ES-I3 (cell line): ENCODE measurements at regions not wholly inside any gene's neighbourhood (a gene's known extent, or its start where the extent isn't known, plus 50 kb on each side); places are given as distances from the start of the nearest gene placed in this dataset.
"Not testable (repeated sequence)": the region's sequence is repeated elsewhere in the genome, so short reads cannot be mapped to it uniquely, and the experiment has no call there.

Experiments used
- H3K36me3 ChIP-seq: 2 replicates; pipeline ENCODE4 v1.6.1; 2013; ENCODE audit warnings: mild to moderate bottlenecking, low read length, control low read depth, moderate library complexity; ENCODE audit not compliant: insufficient read depth
- H3K4me1 ChIP-seq: 2 replicates; pipeline ENCODE4 v1.6.1; 2013; ENCODE audit warnings: mild to moderate bottlenecking, control low read depth, low read length; ENCODE audit not compliant: insufficient read depth
- H3K9ac ChIP-seq: 2 replicates; pipeline ENCODE4 v1.6.1; 2013; ENCODE audit warnings: low read depth, mild to moderate bottlenecking, low read length, moderate library complexity
- H3K9me3 ChIP-seq: 2 replicates; pipeline ENCODE4 v1.6.1; 2013; ENCODE audit warnings: mild to moderate bottlenecking, low read length, moderate library complexity; ENCODE audit not compliant: control insufficient read depth, insufficient read depth

- Histone ChIP-seq H3K9me3 (peaks cover 15% of the 10 kb centered on the region; the same call in 1 of the 2 replicates), H3K9ac (no peak overlapping the region), H3K36me3 (no peaks in the 10 kb centered on the region)
Observed at GRCh38 chr5:28666110-28666509, 1627.7 kb upstream of the CDH9 start.

GRCh38 chr5:28648108-28648507 is 1609.7 kb upstream of the CDH9 start:
- Histone ChIP-seq H3K36me3 (no peaks in the 10 kb centered on the region), H3K4me1 (no peaks in the 10 kb centered on the region), H3K9me3 (no peaks in the 10 kb centered on the region), H3K9ac (no peak overlapping the region)

More at GRCh38 chr5:28666110-28666509, 1627.7 kb upstream of the CDH9 start:
- no peaks in the 10 kb centered on the region for H3K4me1 ChIP-seq

- Histone ChIP-seq H3K9me3 (no peaks in the 10 kb centered on the region), H3K4me1 (no peaks in the 10 kb centered on the region), H3K9ac (no peak overlapping the region), H3K36me3 (no peaks in the 10 kb centered on the region)
Observed at GRCh38 chr5:28632607-28633006, 1594.2 kb upstream of the CDH9 start.

GRCh38 chr5:28603869-28604268 is 1565.5 kb upstream of the CDH9 start:
- Histone ChIP-seq H3K36me3 (no peaks in the 10 kb centered on the region), H3K9me3 (no peaks in the 10 kb centered on the region), H3K4me1 (no peaks in the 10 kb centered on the region), H3K9ac (no peak overlapping the region)

GRCh38 chr5:28602429-28602828 is 1564.0 kb upstream of the CDH9 start:
- no peak overlapping the region for H3K9ac ChIP-seq
- no peaks in the 10 kb centered on the region for H3K36me3 ChIP-seq
- no peaks in the 10 kb centered on the region for H3K4me1 ChIP-seq
- H3K9me3 ChIP-seq = no peaks in the 10 kb centered on the region

GRCh38 chr5:28596707-28597106 is 1558.3 kb upstream of the CDH9 start:
- H3K36me3 ChIP-seq, H3K4me1 ChIP-seq, H3K9ac ChIP-seq, H3K9me3 ChIP-seq: not testable (repeated sequence)

GRCh38 chr5:28580616-28581015 is 1542.2 kb upstream of the CDH9 start:
- Histone ChIP-seq H3K36me3 (no peaks in the 10 kb centered on the region), H3K4me1 (no peaks in the 10 kb centered on the region), H3K9me3 (no peaks in the 10 kb centered on the region), H3K9ac (no peak overlapping the region)

GRCh38 chr5:28576022-28576421 is 1537.6 kb upstream of the CDH9 start:
- H3K9me3 ChIP-seq = no peaks in the 10 kb centered on the region
- no peak overlapping the region for H3K9ac ChIP-seq
- H3K36me3 ChIP-seq = no peaks in the 10 kb centered on the region
- H3K4me1 ChIP-seq = no peaks in the 10 kb centered on the region

- H3K9me3 ChIP-seq = no peaks in the 10 kb centered on the region
- no peak overlapping the region for H3K9ac ChIP-seq
- H3K4me1 ChIP-seq = no peaks in the 10 kb centered on the region
- H3K36me3 ChIP-seq = no peaks in the 10 kb centered on the region
Observed at GRCh38 chr5:28575368-28575767, 1537.0 kb upstream of the CDH9 start.

GRCh38 chr5:28574606-28575005 is 1536.2 kb upstream of the CDH9 start:
- Histone ChIP-seq H3K4me1 (no peaks in the 10 kb centered on the region), H3K36me3 (no peaks in the 10 kb centered on the region), H3K9me3 (no peaks in the 10 kb centered on the region)

GRCh38 chr5:28567048-28567447 is 1528.7 kb upstream of the CDH9 start:
- no peaks in the 10 kb centered on the region for H3K9me3 ChIP-seq
- H3K36me3 ChIP-seq = no peaks in the 10 kb centered on the region
- H3K4me1 ChIP-seq = no peaks in the 10 kb centered on the region
- no peak overlapping the region for H3K9ac ChIP-seq

More at GRCh38 chr5:28574606-28575005, 1536.2 kb upstream of the CDH9 start:
- no peak overlapping the region for H3K9ac ChIP-seq

- no peak overlapping the region for H3K9ac ChIP-seq
- no peaks in the 10 kb centered on the region for H3K9me3 ChIP-seq
- no peaks in the 10 kb centered on the region for H3K36me3 ChIP-seq
- no peaks in the 10 kb centered on the region for H3K4me1 ChIP-seq
Observed at GRCh38 chr5:28561522-28561921, 1523.1 kb upstream of the CDH9 start.

GRCh38 chr5:28558196-28558595 is 1519.8 kb upstream of the CDH9 start:
- Histone ChIP-seq H3K4me1 (no peaks in the 10 kb centered on the region), H3K36me3 (no peaks in the 10 kb centered on the region), H3K9ac (no peak overlapping the region), H3K9me3 (no peaks in the 10 kb centered on the region)

GRCh38 chr5:28557114-28557513 is 1518.7 kb upstream of the CDH9 start:
- Histone ChIP-seq H3K9me3 (no peaks in the 10 kb centered on the region), H3K4me1 (no peaks in the 10 kb centered on the region), H3K36me3 (no peaks in the 10 kb centered on the region), H3K9ac (no peak overlapping the region)

GRCh38 chr5:28549588-28549987 is 1511.2 kb upstream of the CDH9 start:
- Histone ChIP-seq H3K4me1 (no peaks in the 10 kb centered on the region), H3K9ac (no peak overlapping the region), H3K36me3 (no peaks in the 10 kb centered on the region), H3K9me3 (no peaks in the 10 kb centered on the region)

- H3K9ac ChIP-seq = no peak overlapping the region
- no peaks in the 10 kb centered on the region for H3K36me3 ChIP-seq
- no peaks in the 10 kb centered on the region for H3K4me1 ChIP-seq
- no peaks in the 10 kb centered on the region for H3K9me3 ChIP-seq
Observed at GRCh38 chr5:28548856-28549255, 1510.5 kb upstream of the CDH9 start.
